ENCODE measurements at regions not wholly inside any gene's neighbourhood (a gene's known extent, or its start where the extent isn't known, plus 50 kb on each side); places are given as distances from the start of the nearest gene placed in this dataset.

- no peak for DNase-seq (ENCODE audit: low spot score)
These were observed 187.1 kb upstream of the CDKN3 start for GRCh38 chr14:54209511-54210250.

- DNase-seq (ENCODE audit: low spot score): peak; percentile 51
These were observed 185.1 kb upstream of the CDKN3 start for GRCh38 chr14:54211551-54212308.

GRCh38 chr14:54213536-54213935 lies 183.3 kb upstream of the CDKN3 start:
- DNase-seq (ENCODE audit: low spot score): no peak

GRCh38 chr14:54216827-54217226 lies 180.0 kb upstream of the CDKN3 start:
- DNase-seq (ENCODE audit: low spot score): no peak

- DNase-seq (ENCODE audit: low spot score): no peak
These were observed 177.3 kb upstream of the CDKN3 start for GRCh38 chr14:54219261-54220070.

- no peak for DNase-seq (ENCODE audit: low spot score)
These were observed 176.6 kb upstream of the CDKN3 start for GRCh38 chr14:54220071-54220703.

GRCh38 chr14:54220704-54221431 lies 175.9 kb upstream of the CDKN3 start:
- no peak for DNase-seq (ENCODE audit: low spot score)

GRCh38 chr14:54221432-54221803 lies 175.4 kb upstream of the CDKN3 start:
- DNase-seq (ENCODE audit: low spot score): no peak

- no peak for DNase-seq (ENCODE audit: low spot score)
These were observed 174.8 kb upstream of the CDKN3 start for GRCh38 chr14:54221971-54222370.

GRCh38 chr14:54223831-54224402 lies 172.9 kb upstream of the CDKN3 start:
- DNase-seq (ENCODE audit: low spot score): no peak

- DNase-seq (ENCODE audit: low spot score): no peak
These were observed 171.2 kb upstream of the CDKN3 start for GRCh38 chr14:54225457-54226060.

GRCh38 chr14:54226103-54226502 lies 170.7 kb upstream of the CDKN3 start:
- no peak for DNase-seq (ENCODE audit: low spot score)

GRCh38 chr14:54226558-54226957 lies 170.2 kb upstream of the CDKN3 start:
- no peak for DNase-seq (ENCODE audit: low spot score)

GRCh38 chr14:54229136-54229535 lies 167.7 kb upstream of the CDKN3 start:
- DNase-seq (ENCODE audit: low spot score): no peak

- no peak for DNase-seq (ENCODE audit: low spot score)
These were observed 166.2 kb upstream of the CDKN3 start for GRCh38 chr14:54230645-54231044.

- no peak for DNase-seq (ENCODE audit: low spot score)
These were observed 164.1 kb upstream of the CDKN3 start for GRCh38 chr14:54232735-54233134.

GRCh38 chr14:54241517-54241916 lies 155.3 kb upstream of the CDKN3 start:
- DNase-seq (ENCODE audit: low spot score): no peak

- no peak for DNase-seq (ENCODE audit: low spot score)
These were observed 145.5 kb upstream of the CDKN3 start for GRCh38 chr14:54251356-54251755.

- peak; percentile 67 for DNase-seq (ENCODE audit: low spot score)
These were observed 144.6 kb upstream of the CDKN3 start for GRCh38 chr14:54252072-54252730.
